K562 (cell line): ENCODE measurements at regions not wholly inside any gene's neighbourhood (a gene's known extent, or its start where the extent isn't known, plus 50 kb on each side); places are given as distances from the start of the nearest gene placed in this dataset.

Experiments used
- CHD1 ChIP-seq: fragments of 200-600 bp; sonication (generic); IDR thresholded peaks from one replicate; pipeline ENCODE4 v1.6.1; 2012; ENCODE audit warnings: mild to moderate bottlenecking, moderate library complexity, low read length, inconsistent platforms
- COPS2 ChIP-seq: fragments of 450-650 bp; conservative IDR thresholded peaks from 2 replicates; pipeline ENCODE4 v1.6.1; 2016; ENCODE audit warnings: mild to moderate bottlenecking, moderate library complexity
- EP300 ChIP-seq: IDR thresholded peaks from 2 replicates; pipeline ENCODE4 v1.6.1; 2012; ENCODE audit warnings: low read length, improper control_type of control experiment
- MGA ChIP-seq: fragments of 450-650 bp; IDR thresholded peaks from 2 replicates; pipeline ENCODE4 v1.6.1; 2016; ENCODE audit warnings: mild to moderate bottlenecking, moderate library complexity
- RBM15 ChIP-seq: fragments of 200-400 bp; formaldehyde crosslinking; IDR thresholded peaks from 2 replicates; pipeline ENCODE4 v1.6.1; 2018; ENCODE audit warnings: mild to moderate bottlenecking, low read length, moderate library complexity; ENCODE audit not compliant: insufficient read depth
- SRSF9 ChIP-seq: fragments of 200-400 bp; formaldehyde crosslinking; IDR thresholded peaks from 2 replicates; pipeline ENCODE4 v1.6.1; 2017; ENCODE audit warnings: low read depth, low read length, borderline replicate concordance

GRCh38 chr4:132396636-132397035, 752.5 kb upstream of the PCDH10 start (continued):
- no peak for TF ChIP-seq MGA
- no peak for TF ChIP-seq RBM15
- TF ChIP-seq COPS2: no peak
- no peak for TF ChIP-seq CHD1
- no peak for TF ChIP-seq EP300
- TF ChIP-seq SRSF9: no peak
- TF ChIP-seq, all 486 proteins: peak for 0
